SU-DHL-6 (cell line): ENCODE measurements at regions not wholly inside any gene's neighbourhood (a gene's known extent, or its start where the extent isn't known, plus 50 kb on each side); places are given as distances from the start of the nearest gene placed in this dataset.

Experiments used
- H2AFZ ChIP-seq: fragments of 200-600 bp; sonication (generic); 2 replicates; pipeline ENCODE4 v1.6.1; 2014; ENCODE audit warnings: low read depth, mild to moderate bottlenecking, moderate library complexity, mixed read lengths, antibody characterized with exemption, low read length; ENCODE audit not compliant: severe bottlenecking
- H3F3A ChIP-seq: fragments of 200-600 bp; shearing (Covaris generic); 2 replicates; pipeline ENCODE4 v1.6.0; 2016; ENCODE audit warnings: antibody characterized with exemption, mild to moderate bottlenecking; ENCODE audit not compliant: insufficient read depth
- H3K27ac ChIP-seq: fragments of 200-600 bp; sonication (generic); 2 replicates; pipeline ENCODE4 v1.5.1; 2016; ENCODE audit warnings: low read depth, mild to moderate bottlenecking, low read length, moderate library complexity, mixed read lengths
- H3K27me3 ChIP-seq: fragments of 200-600 bp; sonication (generic), shearing (Covaris generic); 2 replicates; pipeline ENCODE4 v1.6.0; 2014; ENCODE audit warnings: mild to moderate bottlenecking, low read length
- H3K36me3 ChIP-seq: fragments of 200-600 bp; sonication (generic); 2 replicates; pipeline ENCODE4 v1.6.1; 2014; ENCODE audit warnings: mild to moderate bottlenecking, low read length, mixed read lengths
- H3K4me2 ChIP-seq: fragments of 300-600, 200-600 bp; shearing (Covaris generic), sonication (generic); 2 replicates; pipeline ENCODE4 v1.6.0; 2014; ENCODE audit warnings: low read length, low read depth, mild to moderate bottlenecking; ENCODE audit not compliant: poor library complexity, severe bottlenecking
- H3K4me3 ChIP-seq: fragments of 200-600 bp; sonication (generic); 2 replicates; pipeline ENCODE4 v1.5.1; 2014; ENCODE audit warnings: antibody characterized with exemption, low read length, mild to moderate bottlenecking, mixed read lengths; ENCODE audit not compliant: insufficient read depth, poor library complexity, severe bottlenecking
- H3K79me2 ChIP-seq: fragments of 200-600 bp; sonication (generic); 2 replicates; pipeline ENCODE4 v1.6.1; 2014; ENCODE audit warnings: mild to moderate bottlenecking, low read length, moderate library complexity; ENCODE audit not compliant: insufficient read depth
- H3K9ac ChIP-seq: fragments of 200-600 bp; sonication (generic); 2 replicates; pipeline ENCODE4 v1.7.0; 2014; ENCODE audit warnings: mild to moderate bottlenecking, low read length
- H3K9me2 ChIP-seq: fragments of 200-600 bp; sonication (generic); replicated peaks from 2 replicates; pipeline ENCODE4 v1.6.1; 2014; ENCODE audit warnings: low read length; ENCODE audit not compliant: insufficient read depth
- H3K9me3 ChIP-seq: fragments of 200-600 bp; sonication (generic); 2 replicates; pipeline ENCODE4 v1.6.1; 2014; ENCODE audit warnings: low read length, mixed read lengths; ENCODE audit not compliant: insufficient read depth
- H4K20me1 ChIP-seq: fragments of 200-600 bp; sonication (generic); 2 replicates; pipeline ENCODE4 v1.6.1; 2014; ENCODE audit warnings: low read depth, mild to moderate bottlenecking, antibody characterized with exemption, low read length, moderate library complexity, mixed read lengths
- EZH2phosphoT487 ChIP-seq: fragments of 200-600 bp; sonication (generic), shearing (Covaris generic); conservative IDR thresholded peaks from 2 replicates; pipeline ENCODE4 v1.6.1; 2018; ENCODE audit warnings: mild to moderate bottlenecking, antibody characterized with exemption, low read length, moderate library complexity, mixed read lengths
- TF ChIP-seq, protein P1 (sequence below): fragments of 200-600 bp; sonication (generic); IDR thresholded peaks from one replicate; pipeline ENCODE4 v1.5.1; 2017; ENCODE audit warnings: antibody characterized with exemption, mild to moderate bottlenecking, low read length, moderate library complexity; ENCODE audit not compliant: insufficient read depth, poor library complexity, severe bottlenecking

DNA sequence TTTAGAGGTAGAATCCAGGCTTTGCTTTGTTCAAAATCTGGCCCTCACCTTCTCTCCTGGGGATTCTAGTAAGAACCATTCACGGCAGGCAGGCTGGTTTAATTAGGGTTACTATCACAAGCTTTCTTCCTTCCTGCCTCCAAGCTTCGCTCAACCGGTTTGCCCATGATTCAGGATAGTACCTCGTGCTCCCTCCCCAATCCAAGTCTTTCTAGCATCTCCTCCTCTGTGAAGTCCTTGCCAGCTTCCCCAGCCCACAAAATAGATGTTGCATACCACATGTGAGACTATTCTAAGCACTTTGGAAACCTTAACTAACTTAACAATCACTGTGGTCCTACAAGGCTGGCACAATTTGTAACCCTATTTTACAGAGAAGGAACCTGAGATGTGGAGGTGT is 135.1 kb downstream of the SOCS6 start:
- Histone ChIP-seq H3K9me3 (no peaks in the 10 kb centered on the region), H3K79me2 (no peaks in the 10 kb centered on the region), H3K27ac (no peak overlapping the region), H3K4me2 (no peak overlapping the region), H3F3A (no peaks in the 10 kb centered on the region), H4K20me1 (no peaks in the 10 kb centered on the region), H3K9me2 (no peaks in the 10 kb centered on the region), H3K4me3 (no peak overlapping the region), H3K27me3 (no peaks in the 10 kb centered on the region), H3K36me3 (no peaks in the 10 kb centered on the region), H2AFZ (no peak overlapping the region), H3K9ac (no peak overlapping the region)
- no peak for TF ChIP-seq EZH2phosphoT487

DNA sequence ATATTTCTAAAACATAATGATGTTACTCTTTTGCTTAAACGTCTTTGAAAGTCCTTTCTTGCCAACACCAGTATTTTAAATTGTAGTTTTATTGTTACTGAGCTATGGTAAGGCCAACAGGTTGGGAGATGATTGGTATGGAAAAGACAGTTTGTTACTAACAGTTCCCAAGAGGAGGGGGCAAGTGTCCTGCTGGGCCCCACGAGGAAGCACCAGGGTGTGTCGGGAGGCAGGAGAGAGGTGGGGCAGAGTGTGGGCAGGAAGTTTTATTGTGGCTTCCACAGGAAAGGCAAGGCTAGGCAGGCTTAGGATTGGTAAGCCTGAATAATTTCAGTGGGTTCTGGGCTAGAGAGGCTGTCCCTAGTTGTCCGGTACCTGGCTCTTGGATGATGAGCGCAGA is 134.3 kb downstream of the SOCS6 start:
- no peaks in the 10 kb centered on the region for H3K9me3 ChIP-seq
- H4K20me1 ChIP-seq = no peaks in the 10 kb centered on the region
- no peak for TF ChIP-seq EZH2phosphoT487
- TF ChIP-seq, protein P1, sequence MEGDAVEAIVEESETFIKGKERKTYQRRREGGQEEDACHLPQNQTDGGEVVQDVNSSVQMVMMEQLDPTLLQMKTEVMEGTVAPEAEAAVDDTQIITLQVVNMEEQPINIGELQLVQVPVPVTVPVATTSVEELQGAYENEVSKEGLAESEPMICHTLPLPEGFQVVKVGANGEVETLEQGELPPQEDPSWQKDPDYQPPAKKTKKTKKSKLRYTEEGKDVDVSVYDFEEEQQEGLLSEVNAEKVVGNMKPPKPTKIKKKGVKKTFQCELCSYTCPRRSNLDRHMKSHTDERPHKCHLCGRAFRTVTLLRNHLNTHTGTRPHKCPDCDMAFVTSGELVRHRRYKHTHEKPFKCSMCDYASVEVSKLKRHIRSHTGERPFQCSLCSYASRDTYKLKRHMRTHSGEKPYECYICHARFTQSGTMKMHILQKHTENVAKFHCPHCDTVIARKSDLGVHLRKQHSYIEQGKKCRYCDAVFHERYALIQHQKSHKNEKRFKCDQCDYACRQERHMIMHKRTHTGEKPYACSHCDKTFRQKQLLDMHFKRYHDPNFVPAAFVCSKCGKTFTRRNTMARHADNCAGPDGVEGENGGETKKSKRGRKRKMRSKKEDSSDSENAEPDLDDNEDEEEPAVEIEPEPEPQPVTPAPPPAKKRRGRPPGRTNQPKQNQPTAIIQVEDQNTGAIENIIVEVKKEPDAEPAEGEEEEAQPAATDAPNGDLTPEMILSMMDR = no peak
- no peak overlapping the region for H2AFZ ChIP-seq
- no peak overlapping the region for H3K27ac ChIP-seq
- no peaks in the 10 kb centered on the region for H3K79me2 ChIP-seq
- no peak overlapping the region for H3K4me3 ChIP-seq
- H3K4me2 ChIP-seq = no peak overlapping the region
- no peak overlapping the region for H3K9ac ChIP-seq
- H3K9me2 ChIP-seq = no peaks in the 10 kb centered on the region
- H3F3A ChIP-seq = no peaks in the 10 kb centered on the region
- H3K27me3 ChIP-seq = no peaks in the 10 kb centered on the region
- H3K36me3 ChIP-seq = no peaks in the 10 kb centered on the region

DNA sequence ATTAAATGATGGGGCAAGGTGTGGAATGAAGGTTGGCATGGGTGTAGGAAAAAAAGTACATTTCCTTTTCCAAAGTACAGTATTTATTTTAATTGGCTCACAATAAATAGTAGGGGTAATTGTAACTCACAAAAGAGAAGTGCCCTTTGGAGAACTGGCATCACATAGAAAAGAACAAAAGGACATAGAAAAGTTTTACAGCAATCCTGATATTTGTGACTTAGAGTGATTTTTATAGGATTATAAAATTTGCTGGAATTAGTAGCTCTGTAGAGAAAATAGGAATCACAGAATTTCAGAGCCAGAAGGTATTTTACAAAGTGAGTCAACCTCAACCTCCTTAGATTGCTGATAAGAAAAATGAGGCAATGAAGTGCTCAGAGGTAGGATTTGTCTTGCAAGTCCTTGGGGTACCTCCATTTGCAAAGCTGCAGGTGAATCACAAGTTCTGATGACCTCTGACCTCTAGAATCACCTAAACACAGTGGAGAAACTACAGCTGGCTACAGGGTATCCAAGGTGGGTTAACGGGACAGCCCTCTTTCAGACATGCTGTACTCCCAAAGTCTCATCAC is 133.6 kb downstream of the SOCS6 start:
- no peak for TF ChIP-seq EZH2phosphoT487
- TF ChIP-seq, protein P1 = no peak
- Histone ChIP-seq H3K9me2 (no peaks in the 10 kb centered on the region), H3K79me2 (no peaks in the 10 kb centered on the region), H3F3A (no peaks in the 10 kb centered on the region), H3K4me3 (no peak overlapping the region), H3K27ac (no peak overlapping the region), H3K27me3 (no peaks in the 10 kb centered on the region), H4K20me1 (no peaks in the 10 kb centered on the region), H2AFZ (no peak overlapping the region), H3K4me2 (no peak overlapping the region), H3K9ac (no peak overlapping the region), H3K36me3 (no peaks in the 10 kb centered on the region), H3K9me3 (no peaks in the 10 kb centered on the region)

DNA sequence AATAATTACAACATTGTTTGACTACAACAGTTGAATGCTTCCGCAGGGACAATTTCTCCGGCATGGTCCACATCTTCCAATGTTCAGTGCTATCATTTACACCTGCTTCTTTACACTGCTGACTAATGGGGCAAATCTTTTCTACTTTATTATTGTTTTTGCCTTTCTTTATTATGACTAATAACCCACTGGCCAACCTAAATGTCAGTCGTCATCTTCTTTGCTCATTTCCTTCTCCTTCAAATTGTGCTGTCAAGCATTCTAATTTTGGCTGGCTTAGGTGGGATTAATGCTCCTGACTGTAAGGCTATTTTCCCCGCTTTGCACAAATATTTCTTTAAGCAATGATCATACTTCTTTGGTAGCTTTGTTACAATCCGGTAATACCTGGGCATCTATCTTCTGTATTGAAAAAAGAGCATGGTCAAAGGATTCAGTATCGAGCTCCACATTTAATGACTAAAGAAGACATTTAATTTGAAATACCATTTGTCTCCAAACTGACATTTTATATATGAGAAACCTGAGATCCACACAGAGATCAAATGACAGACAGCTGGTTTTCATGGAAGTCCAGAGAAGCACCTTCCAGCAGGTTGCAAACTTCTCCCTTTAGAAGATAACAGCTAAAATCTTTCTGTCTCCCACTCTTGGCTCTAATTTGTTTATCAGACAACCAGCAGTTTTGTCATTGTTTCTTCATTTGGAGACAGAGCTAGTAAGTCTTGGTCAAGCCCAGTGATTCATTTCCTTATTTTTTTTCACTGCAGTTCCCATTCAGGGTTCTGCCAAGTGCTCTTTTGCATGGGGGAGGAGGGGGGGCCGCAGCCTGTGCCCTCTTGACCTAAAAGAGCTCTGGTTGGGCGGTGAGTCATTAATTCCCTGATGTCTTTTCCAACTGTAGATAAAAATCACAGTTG is 132.9 kb downstream of the SOCS6 start:
- TF ChIP-seq, protein P1 = no peak
- TF ChIP-seq EZH2phosphoT487 = no peak
- H3K27ac ChIP-seq = no peak overlapping the region
- no peak overlapping the region for H3K9ac ChIP-seq

More for the DNA sequence above, 132.9 kb downstream of the SOCS6 start:
- H3F3A ChIP-seq = no peaks in the 10 kb centered on the region
- H3K4me3 ChIP-seq = no peak overlapping the region
- no peak overlapping the region for H3K4me2 ChIP-seq
- H3K79me2 ChIP-seq = no peaks in the 10 kb centered on the region
- no peaks in the 10 kb centered on the region for H3K27me3 ChIP-seq
- no peak overlapping the region for H2AFZ ChIP-seq
- no peaks in the 10 kb centered on the region for H3K9me2 ChIP-seq
- H3K9me3 ChIP-seq = no peaks in the 10 kb centered on the region
- no peaks in the 10 kb centered on the region for H3K36me3 ChIP-seq
- H4K20me1 ChIP-seq = no peaks in the 10 kb centered on the region
